Thyroid gland (tissue), 4 donors: ENCODE measurements at regions not wholly inside any gene's neighbourhood (a gene's known extent, or its start where the extent isn't known, plus 50 kb on each side); places are given as distances from the start of the nearest gene placed in this dataset.

Source experiments
- DNase-seq, 2 donors: peaks; one replicate each; pipeline ENCODE4 v3.0.0-alpha.2; 2019
- H3K27ac ChIP-seq, 3 donors: fragments of 200-600 bp; sonication (generic); 1 replicate in 2 of 3; 2 replicates in 1 of 3; pipeline ENCODE4 v1.5.1; 2016 to 2019; ENCODE audit warnings: mild to moderate bottlenecking in 1 of 3, moderate library complexity in 1 of 3
- H3K27me3 ChIP-seq: fragments of 200-600 bp; sonication (generic); one replicate; pipeline ENCODE4 v1.5.1; 2019
- H3K36me3 ChIP-seq, 2 donors: fragments of 200-600 bp; sonication (generic); one replicate each; pipeline ENCODE4 v1.5.1; 2016 to 2019
- H3K4me1 ChIP-seq, 2 donors: fragments of 200-600 bp; sonication (generic); one replicate each; pipeline ENCODE4 v1.5.1; 2017 to 2019
- H3K4me3 ChIP-seq, 3 donors: fragments of 200-600 bp; sonication (generic); replicated peaks in 1 of 3; 1 replicate in 2 of 3; 2 replicates in 1 of 3; pipeline ENCODE4 v1.5.1; 2016; ENCODE audit warnings: mild to moderate bottlenecking in 1 of 3
- H3K9me3 ChIP-seq: fragments of 200-600 bp; sonication (generic); one replicate; pipeline ENCODE4 v1.5.1; 2017
- CTCF ChIP-seq, 6 experiments: fragments of 200-600 bp in 3 of 6; fragments of 450-650 bp in 3 of 6; sonication (generic) in 3 of 6; IDR thresholded peaks; one replicate each; pipeline ENCODE4 v1.5.1; 2016 to 2019; ENCODE audit warnings: antibody characterized with exemption in 6 of 6, mild to moderate bottlenecking in 2 of 6, inconsistent platforms in 1 of 6, moderate library complexity in 1 of 6
- POLR2A ChIP-seq, 2 donors: fragments of 450-650 bp; IDR thresholded peaks; one replicate each; pipeline ENCODE4 v1.6.1; 2017; ENCODE audit warnings: antibody characterized with exemption in 2 of 2, mild to moderate bottlenecking in 2 of 2, moderate library complexity in 1 of 2
- WGBS, 2 donors: methylation state at CpG; one replicate each; pipeline ENCODE4 v1.1.5; 2017; 5-methylcytosine and 5-hydroxymethylcytosine counted together
- intact Hi-C: fragments of 100-400 bp; cut with DNase I; formaldehyde crosslinking; loops from one replicate; pipeline ENCODE4 v1.15.1; 2023

DNA sequence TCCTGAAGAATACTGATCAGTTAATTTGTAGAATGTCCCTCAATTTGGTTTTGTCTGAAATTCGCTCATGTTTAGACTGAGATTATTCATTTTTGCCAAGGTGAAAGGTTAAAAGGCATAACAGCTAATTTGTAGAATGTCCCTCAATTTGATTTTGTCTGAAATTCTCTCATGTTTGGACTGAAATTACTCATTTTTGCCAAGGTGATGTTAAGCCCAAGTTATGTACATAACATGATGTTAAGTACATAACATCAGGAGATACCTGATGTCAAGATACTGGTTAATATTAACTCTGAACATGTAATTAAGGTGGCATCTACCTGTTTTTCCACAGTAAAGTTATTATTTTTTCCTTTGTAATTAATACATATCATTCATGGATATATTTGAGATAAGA lies 243.4 kb upstream of the PMFBP1 start:
- no peaks in the 10 kb centered on the region for H3K9me3 ChIP-seq
- H3K4me1 ChIP-seq = no peaks in the 10 kb centered on the region
- no peak for TF ChIP-seq POLR2A (IDR thresholded peaks at IDR 0.05)
- TF ChIP-seq CTCF (IDR thresholded peaks at IDR 0.05) = no peak
- no peak for DNase-seq
- 96 to 97% methylated on average over 1 of the region's 1 CpG for WGBS, 2 donors
- H3K27ac ChIP-seq = no peak overlapping the region
- no peaks in the 10 kb centered on the region for H3K27me3 ChIP-seq
- H3K36me3 ChIP-seq = no peaks in the 10 kb centered on the region
- intact Hi-C loops = no loop called here
- no peak overlapping the region for H3K4me3 ChIP-seq

- H3K27me3 ChIP-seq = no peaks in the 10 kb centered on the region
- intact Hi-C loops = no loop called here
Observed at GRCh38 chr16:72410492-72410891, 238.5 kb upstream of the PMFBP1 start.

GRCh38 chr16:72409423-72409822 lies 237.5 kb upstream of the PMFBP1 start:
- no peaks in the 10 kb centered on the region for H3K4me1 ChIP-seq
- no peak for DNase-seq
- no peak overlapping the region for H3K4me3 ChIP-seq
- 78 to 85% methylated on average over 3 of the region's 3 CpGs for WGBS, 2 donors
- intact Hi-C loops = no loop called here
- H3K27ac ChIP-seq = no peak overlapping the region
- no peaks in the 10 kb centered on the region for H3K9me3 ChIP-seq
- no peaks in the 10 kb centered on the region for H3K36me3 ChIP-seq
- no peaks in the 10 kb centered on the region for H3K27me3 ChIP-seq
- TF ChIP-seq POLR2A (IDR thresholded peaks at IDR 0.05) (no peak), CTCF (IDR thresholded peaks at IDR 0.05) (no peak)

More at GRCh38 chr16:72410492-72410891, 238.5 kb upstream of the PMFBP1 start:
- no peak overlapping the region for H3K27ac ChIP-seq
- no peaks in the 10 kb centered on the region for H3K4me1 ChIP-seq
- no peak for DNase-seq
- no peak overlapping the region for H3K4me3 ChIP-seq
- WGBS, 2 donors = 84 to 89% methylated on average over 2 of the region's 2 CpGs
- H3K9me3 ChIP-seq = no peaks in the 10 kb centered on the region
- no peaks in the 10 kb centered on the region for H3K36me3 ChIP-seq
- TF ChIP-seq CTCF (IDR thresholded peaks at IDR 0.05) = no peak
- no peak for TF ChIP-seq POLR2A (IDR thresholded peaks at IDR 0.05)

DNA sequence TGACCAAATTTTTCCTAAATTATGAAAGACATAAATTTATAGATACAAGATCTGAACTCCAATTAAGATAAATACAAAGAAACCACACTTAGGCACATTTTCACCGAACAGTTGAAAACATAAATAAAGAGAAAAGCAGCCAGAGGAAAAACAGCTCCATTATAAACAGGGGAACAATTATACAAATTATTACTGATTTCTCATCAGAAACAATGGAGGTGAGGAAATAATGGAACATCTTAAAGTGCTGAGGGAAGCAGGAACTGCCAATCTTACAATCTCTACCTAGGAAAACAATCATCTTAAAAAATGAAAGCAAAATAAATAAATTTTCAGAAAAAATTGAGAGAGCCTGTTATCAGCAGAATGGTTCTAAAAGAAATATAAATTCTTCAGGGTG lies 234.4 kb upstream of the PMFBP1 start:
- Histone ChIP-seq H3K36me3 (no peaks in the 10 kb centered on the region), H3K4me1 (no peaks in the 10 kb centered on the region), H3K4me3 (no peak overlapping the region), H3K9me3 (no peaks in the 10 kb centered on the region), H3K27me3 (no peaks in the 10 kb centered on the region), H3K27ac (no peak overlapping the region)
- no peak for TF ChIP-seq POLR2A (IDR thresholded peaks at IDR 0.05)
- TF ChIP-seq CTCF (IDR thresholded peaks at IDR 0.05) = no peak
- intact Hi-C loops = no loop called here
- no peak for DNase-seq
- WGBS, 2 donors = 93 to 97% methylated on average over 1 of the region's 1 CpG

- Histone ChIP-seq H3K27me3 (no peaks in the 10 kb centered on the region), H3K4me1 (no peaks in the 10 kb centered on the region), H3K4me3 (no peak overlapping the region), H3K36me3 (no peaks in the 10 kb centered on the region), H3K27ac (no peak overlapping the region), H3K9me3 (no peaks in the 10 kb centered on the region)
- no peak for DNase-seq
- intact Hi-C loops = no loop called here
- no peak for TF ChIP-seq POLR2A (IDR thresholded peaks at IDR 0.05)
- no peak for TF ChIP-seq CTCF (IDR thresholded peaks at IDR 0.05)
Observed at GRCh38 chr16:72404299-72404698, 232.3 kb upstream of the PMFBP1 start.
